ENCODE measurements at regions not wholly inside any gene's neighbourhood (a gene's known extent, or its start where the extent isn't known, plus 50 kb on each side); places are given as distances from the start of the nearest gene placed in this dataset.
A peak's percentile ranks its signal among the peaks of the same experiment; 100 is the strongest.
"Not testable (repeated sequence)": the region's sequence is repeated elsewhere in the genome, so short reads cannot be mapped to it uniquely, and the experiment has no call there.

- no peak for TF ChIP-seq CTCF (IDR thresholded peaks at IDR 0.05; ENCODE audit: control insufficient read depth, insufficient read depth, low read depth, low read length, missing control alignments)
- no peak for DNase-seq (ENCODE audit: low read depth)
- H3K4me3 ChIP-seq (ENCODE audit: control insufficient read depth, low read depth, low read length), result no peak overlapping the region
These were observed 130.3 kb downstream of the ADRA2C start for GRCh38 chr4:3896441-3896840.

DNA sequence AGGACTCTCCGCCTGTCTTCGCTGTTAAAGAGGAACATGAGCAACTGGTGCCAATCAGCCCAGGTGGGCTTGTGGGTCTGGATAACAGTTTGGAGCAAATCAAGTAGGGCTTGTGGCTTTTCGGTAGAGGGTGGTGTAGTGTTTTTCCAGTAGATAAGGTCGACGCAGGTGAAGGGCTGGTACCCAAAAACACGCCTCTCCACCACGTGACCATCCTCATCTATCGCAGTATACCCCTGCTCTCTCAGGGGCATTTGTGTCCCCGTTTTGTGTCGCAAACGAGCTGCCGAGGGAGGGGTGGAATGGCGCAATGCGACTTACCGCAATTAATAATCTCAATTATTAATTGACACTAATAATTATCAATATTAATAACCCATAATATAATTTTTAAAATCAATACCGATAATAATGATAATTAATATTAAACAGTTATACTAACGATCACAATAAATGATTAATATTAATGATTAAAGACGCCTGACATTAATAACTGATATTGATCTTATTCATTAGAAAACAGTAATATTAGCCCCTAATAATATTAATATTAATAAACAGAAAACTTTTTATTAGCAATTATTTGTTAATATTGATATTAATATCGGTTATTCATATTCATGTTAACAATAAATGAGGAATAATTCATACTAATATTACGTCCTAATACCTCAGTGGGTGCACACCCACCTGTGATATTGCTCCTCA, 130.8 kb downstream of the ADRA2C start:
- not testable (repeated sequence) for DNase-seq (ENCODE audit: low read depth); H3K4me3 ChIP-seq (ENCODE audit: control insufficient read depth, low read depth, low read length)

DNA sequence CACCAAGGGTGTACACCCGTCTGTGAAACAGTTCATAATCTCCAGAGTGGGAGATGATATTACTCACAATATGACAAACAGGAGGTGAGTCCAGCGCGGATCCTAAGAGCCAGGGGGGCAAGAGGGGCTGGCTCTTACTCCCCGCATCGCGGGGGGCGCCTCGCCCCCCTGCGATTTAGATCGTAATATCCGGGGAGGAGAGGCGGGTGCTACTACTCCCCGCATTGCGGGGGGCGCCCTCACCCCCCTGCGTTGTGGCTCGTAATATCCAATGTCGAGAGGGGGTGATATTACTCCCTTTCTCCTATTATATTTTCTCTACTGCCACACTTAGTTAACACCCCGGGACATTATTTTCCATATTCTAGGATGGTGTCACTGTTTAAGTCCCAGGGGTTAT, 131.9 kb downstream of the ADRA2C start:
- no peak overlapping the region for H3K4me3 ChIP-seq (ENCODE audit: control insufficient read depth, low read depth, low read length)
- TF ChIP-seq CTCF (IDR thresholded peaks at IDR 0.05; ENCODE audit: control insufficient read depth, insufficient read depth, low read depth, low read length, missing control alignments), result no peak

GRCh38 chr4:3898928-3899327, 132.7 kb downstream of the ADRA2C start:
- not testable (repeated sequence) for H3K4me3 ChIP-seq (ENCODE audit: control insufficient read depth, low read depth, low read length); DNase-seq (ENCODE audit: low read depth)

More for the DNA sequence above, 131.9 kb downstream of the ADRA2C start:
- DNase-seq (ENCODE audit: low read depth), result no peak

GRCh38 chr4:3904264-3904955, 138.2 kb downstream of the ADRA2C start:
- DNase-seq (ENCODE audit: low read depth), result peak; percentile 20
- H3K4me3 ChIP-seq (ENCODE audit: control insufficient read depth, low read depth, low read length), result not testable (repeated sequence)

- DNase-seq (ENCODE audit: low read depth); H3K4me3 ChIP-seq (ENCODE audit: control insufficient read depth, low read depth, low read length): not testable (repeated sequence)
These were observed 143.4 kb downstream of the ADRA2C start for GRCh38 chr4:3909616-3910015.

DNA sequence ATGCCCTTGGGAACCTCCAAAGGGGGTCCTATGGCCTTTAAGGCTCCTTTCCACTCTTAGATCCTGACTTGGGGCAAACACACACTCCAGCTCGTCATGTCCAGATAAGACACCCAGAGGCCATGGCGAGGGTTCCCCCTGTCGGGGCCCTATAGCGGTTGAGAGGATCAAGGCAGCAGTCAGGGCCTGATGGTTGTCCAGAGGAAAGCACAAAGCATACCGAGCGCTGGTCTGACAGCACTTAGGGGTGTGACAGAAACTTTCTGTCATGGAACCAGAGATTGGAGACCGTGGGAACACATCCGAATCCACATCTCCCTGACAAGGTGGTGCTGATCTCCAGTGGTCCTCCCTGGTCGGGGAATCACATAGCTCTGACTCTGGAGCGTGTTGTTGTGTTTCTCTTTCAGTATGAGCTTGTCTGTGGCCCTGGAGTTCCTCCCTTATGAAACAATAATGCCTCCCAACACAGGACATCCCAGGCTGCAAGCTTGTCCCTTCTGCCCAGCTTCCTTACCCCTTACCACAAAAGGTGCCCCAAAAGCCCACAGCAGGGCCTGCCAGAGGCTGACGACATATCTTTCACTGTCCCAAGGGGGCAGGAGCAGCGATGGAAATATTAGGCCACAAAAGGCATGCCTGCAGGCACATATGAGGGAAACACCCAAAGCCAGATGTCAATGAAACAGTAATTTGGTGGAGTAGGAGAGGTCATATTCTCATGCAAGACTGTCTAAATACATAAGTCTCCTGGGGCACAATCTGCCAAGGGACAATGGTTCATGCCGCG, 144.2 kb downstream of the ADRA2C start:
- not testable (repeated sequence) for DNase-seq (ENCODE audit: low read depth); H3K4me3 ChIP-seq (ENCODE audit: control insufficient read depth, low read depth, low read length)

DNA sequence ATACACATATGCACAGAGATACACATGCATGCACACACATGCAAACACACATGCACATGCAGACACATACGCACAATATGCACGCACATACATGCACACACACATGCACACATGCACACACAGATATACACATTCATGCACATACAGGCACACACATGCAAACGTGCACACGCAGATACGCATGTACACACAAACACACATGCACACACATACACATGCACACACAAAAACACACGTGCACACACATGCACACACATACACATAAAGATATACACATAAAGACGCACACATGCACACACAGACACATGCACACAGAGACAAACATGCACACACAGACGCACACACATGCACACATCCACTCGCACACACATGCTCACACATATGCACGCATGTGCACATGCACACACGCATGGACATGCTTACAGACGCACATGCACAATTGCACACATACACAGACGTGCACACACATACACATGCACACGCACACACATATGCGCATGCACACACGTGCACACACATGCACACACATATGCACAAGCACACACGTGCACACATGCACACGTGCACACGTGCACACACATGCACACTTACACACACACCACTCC, 145.2 kb downstream of the ADRA2C start:
- H3K4me3 ChIP-seq (ENCODE audit: control insufficient read depth, low read depth, low read length), result no peak overlapping the region
- DNase-seq (ENCODE audit: low read depth), result no peak
- no peak for TF ChIP-seq CTCF (IDR thresholded peaks at IDR 0.05; ENCODE audit: control insufficient read depth, insufficient read depth, low read depth, low read length, missing control alignments)

DNA sequence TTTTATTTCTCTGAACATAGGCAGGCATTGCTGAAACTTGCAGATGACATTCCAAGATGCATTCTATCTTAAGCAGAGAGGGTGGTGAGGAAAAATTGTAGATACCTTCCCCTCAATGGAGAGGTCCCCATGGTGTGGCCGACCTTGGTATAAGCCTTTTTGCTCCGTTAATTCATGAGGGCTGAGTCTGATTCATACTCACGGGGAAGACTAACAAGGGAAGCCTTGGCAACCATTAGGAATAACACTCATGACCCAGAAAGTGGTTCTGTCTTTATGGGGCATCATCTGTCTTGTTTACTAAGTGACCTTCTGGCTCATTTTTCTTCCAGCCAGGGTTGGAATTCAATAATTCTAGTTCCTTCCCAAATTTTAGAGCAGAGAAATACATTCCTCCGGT, 148.3 kb downstream of the ADRA2C start:
- H3K4me3 ChIP-seq (ENCODE audit: control insufficient read depth, low read depth, low read length), result not testable (repeated sequence)
- DNase-seq (ENCODE audit: low read depth), result peak; percentile 4

DNA sequence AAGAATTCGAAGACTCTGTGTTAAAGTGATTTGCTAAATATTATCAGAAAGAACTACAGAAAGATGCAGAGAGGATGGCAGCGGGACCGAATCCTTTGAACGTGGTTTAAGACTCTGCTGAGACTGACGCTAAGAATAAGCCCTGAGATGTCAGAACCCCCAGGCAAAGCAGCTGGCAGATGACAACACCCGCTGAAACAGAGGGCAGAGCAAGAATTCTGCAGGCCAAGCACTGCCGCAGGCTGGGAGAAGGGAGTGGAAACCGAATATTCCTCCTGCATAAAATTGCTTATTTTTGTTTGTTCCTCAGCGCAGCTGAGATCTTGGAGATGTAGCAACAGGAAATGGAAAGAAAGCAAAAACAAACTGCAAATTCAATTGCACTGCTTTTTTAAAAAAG, 153.3 kb downstream of the ADRA2C start:
- not testable (repeated sequence) for H3K4me3 ChIP-seq (ENCODE audit: control insufficient read depth, low read depth, low read length); DNase-seq (ENCODE audit: low read depth)

DNA sequence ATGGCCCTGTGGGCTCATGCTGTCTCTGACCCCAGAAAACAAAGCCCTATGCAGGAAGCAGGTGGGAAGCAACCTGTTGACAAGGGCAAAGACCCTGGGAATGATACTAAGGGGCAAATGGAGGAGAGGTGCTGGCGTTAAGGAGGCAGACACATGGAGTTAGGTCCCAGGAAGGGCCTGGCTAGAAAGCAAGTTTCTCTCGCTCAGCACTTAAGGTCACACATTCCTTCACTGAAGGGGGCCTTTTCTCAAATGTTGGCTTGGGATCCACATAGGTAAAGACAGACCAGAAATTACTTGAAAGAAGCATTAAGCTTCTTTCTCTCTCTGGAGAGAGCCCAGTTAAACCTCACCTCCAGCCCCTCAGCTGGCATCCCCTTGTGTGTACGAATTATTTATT, 155.7 kb downstream of the ADRA2C start:
- not testable (repeated sequence) for H3K4me3 ChIP-seq (ENCODE audit: control insufficient read depth, low read depth, low read length); DNase-seq (ENCODE audit: low read depth)

DNA sequence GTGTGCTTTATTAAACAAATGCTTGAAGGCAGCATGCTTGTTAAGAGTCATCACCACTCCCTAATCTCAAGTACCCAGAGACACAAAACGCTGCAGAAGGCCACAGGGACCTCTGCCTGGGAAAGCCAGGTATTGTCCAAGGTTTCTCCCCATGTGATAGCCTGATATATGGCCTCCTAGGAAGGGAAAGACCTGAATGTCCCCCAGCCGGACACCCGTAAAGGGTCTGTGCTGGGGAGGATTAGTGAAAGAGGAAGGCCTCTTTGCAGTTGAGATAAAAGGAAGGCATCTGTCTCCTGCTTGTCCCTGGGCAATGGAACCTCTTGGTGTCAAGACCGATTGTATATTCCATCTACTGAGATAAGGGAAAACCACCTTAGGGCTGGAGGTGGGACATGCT, 159.7 kb downstream of the ADRA2C start:
- DNase-seq (ENCODE audit: low read depth), result not testable (repeated sequence)

DNA sequence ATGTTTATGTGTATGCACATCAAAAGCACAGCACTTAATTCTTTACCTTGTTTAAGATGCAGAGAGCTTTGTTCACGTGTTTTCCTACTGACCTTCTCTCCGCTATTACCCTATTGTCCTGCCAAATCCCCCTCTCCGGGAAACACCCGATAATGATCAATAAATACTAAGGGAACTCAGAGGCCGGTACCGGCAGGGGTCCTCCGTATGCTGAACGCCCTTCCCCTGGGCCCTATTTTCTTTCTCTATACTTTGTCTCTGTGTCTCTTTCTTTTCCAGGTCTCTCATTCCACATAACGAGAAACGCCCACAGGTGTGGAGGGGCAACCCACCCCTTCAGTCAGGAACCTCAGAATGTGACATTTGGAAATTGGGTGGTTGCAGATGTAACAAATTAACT, 160.1 kb downstream of the ADRA2C start:
- H3K4me3 ChIP-seq (ENCODE audit: control insufficient read depth, low read depth, low read length); DNase-seq (ENCODE audit: low read depth): not testable (repeated sequence)

More for the DNA sequence above, 159.7 kb downstream of the ADRA2C start:
- not testable (repeated sequence) for H3K4me3 ChIP-seq (ENCODE audit: control insufficient read depth, low read depth, low read length)

Measured in AG09309 (cell line).